ENCODE measurements at regions not wholly inside any gene's neighbourhood (a gene's known extent, or its start where the extent isn't known, plus 50 kb on each side); places are given as distances from the start of the nearest gene placed in this dataset.

DNA sequence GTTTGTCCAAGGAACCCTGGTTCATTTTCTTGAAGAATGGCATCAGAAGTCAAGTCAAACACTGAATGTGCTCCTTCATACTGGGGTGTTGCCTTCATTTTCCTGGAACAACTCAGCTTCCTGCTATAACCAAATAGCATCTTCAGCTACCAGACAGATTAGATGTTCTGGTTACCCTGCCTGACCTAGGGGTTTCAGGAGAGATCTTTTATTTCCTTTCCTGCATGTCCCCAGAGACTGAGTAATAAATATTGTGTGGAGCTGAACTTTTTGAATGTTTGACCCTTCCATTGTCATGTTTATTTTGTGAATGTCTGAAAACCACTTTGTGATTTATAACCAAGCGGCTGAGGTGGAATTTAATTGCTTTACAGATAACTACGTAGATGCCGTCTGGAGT, 147.1 kb downstream of the IRX1 start:
- TF ChIP-seq, protein P1, sequence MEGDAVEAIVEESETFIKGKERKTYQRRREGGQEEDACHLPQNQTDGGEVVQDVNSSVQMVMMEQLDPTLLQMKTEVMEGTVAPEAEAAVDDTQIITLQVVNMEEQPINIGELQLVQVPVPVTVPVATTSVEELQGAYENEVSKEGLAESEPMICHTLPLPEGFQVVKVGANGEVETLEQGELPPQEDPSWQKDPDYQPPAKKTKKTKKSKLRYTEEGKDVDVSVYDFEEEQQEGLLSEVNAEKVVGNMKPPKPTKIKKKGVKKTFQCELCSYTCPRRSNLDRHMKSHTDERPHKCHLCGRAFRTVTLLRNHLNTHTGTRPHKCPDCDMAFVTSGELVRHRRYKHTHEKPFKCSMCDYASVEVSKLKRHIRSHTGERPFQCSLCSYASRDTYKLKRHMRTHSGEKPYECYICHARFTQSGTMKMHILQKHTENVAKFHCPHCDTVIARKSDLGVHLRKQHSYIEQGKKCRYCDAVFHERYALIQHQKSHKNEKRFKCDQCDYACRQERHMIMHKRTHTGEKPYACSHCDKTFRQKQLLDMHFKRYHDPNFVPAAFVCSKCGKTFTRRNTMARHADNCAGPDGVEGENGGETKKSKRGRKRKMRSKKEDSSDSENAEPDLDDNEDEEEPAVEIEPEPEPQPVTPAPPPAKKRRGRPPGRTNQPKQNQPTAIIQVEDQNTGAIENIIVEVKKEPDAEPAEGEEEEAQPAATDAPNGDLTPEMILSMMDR (IDR thresholded peaks at IDR 0.05): no peak
- no peak for TF ChIP-seq EP300 (IDR thresholded peaks at IDR 0.05)
- no peak for TF ChIP-seq POLR2A (IDR thresholded peaks at IDR 0.05)

Data from ovary (tissue), 3 donors.